Frontal cortex (tissue), 3 donors: ENCODE measurements at regions not wholly inside any gene's neighbourhood (a gene's known extent, or its start where the extent isn't known, plus 50 kb on each side); places are given as distances from the start of the nearest gene placed in this dataset.

ENCODE experiments used
- DNase-seq, 2 donors: peaks; one replicate each; pipeline ENCODE4 v3.0.0; 2012; ENCODE audit warnings: low spot score in 2 of 2
- FAIRE-seq: peaks from 2 replicates; lab custom pipeline; 2012; peaks lifted over from hg19 to GRCh38; lab: Jason Lieb, UNC
- donor health status: control.
- donor health status: control.
- donor health status: control.

- no peak for FAIRE-seq
Measured at GRCh38 chr1:229947968-229948367, 119.1 kb upstream of the GALNT2 start.

GRCh38 chr1:229948438-229948837, 118.6 kb upstream of the GALNT2 start:
- DNase-seq, result no peak
- no peak for FAIRE-seq

More at GRCh38 chr1:229947968-229948367, 119.1 kb upstream of the GALNT2 start:
- DNase-seq, result no peak

- DNase-seq (no peak), FAIRE-seq (no peak)
Measured at GRCh38 chr1:229949500-229949899, 117.5 kb upstream of the GALNT2 start.

- DNase-seq (no peak), FAIRE-seq (no peak)
Measured at GRCh38 chr1:229950020-229950419, 117.0 kb upstream of the GALNT2 start.

GRCh38 chr1:229950908-229951307, 116.1 kb upstream of the GALNT2 start:
- DNase-seq (no peak), FAIRE-seq (no peak)

- DNase-seq (no peak), FAIRE-seq (no peak)
Measured at GRCh38 chr1:229951856-229952534, 115.0 kb upstream of the GALNT2 start.

- FAIRE-seq (no peak), DNase-seq (no peak)
Measured at GRCh38 chr1:229952670-229953520, 114.1 kb upstream of the GALNT2 start.

GRCh38 chr1:229953736-229954326, 113.2 kb upstream of the GALNT2 start:
- FAIRE-seq, result no peak
- DNase-seq, result no peak

GRCh38 chr1:229964281-229964680, 102.8 kb upstream of the GALNT2 start:
- DNase-seq (no peak), FAIRE-seq (no peak)

GRCh38 chr1:229970714-229971113, 96.3 kb upstream of the GALNT2 start:
- no peak for DNase-seq
- FAIRE-seq, result no peak

GRCh38 chr1:229971141-229971540, 95.9 kb upstream of the GALNT2 start:
- FAIRE-seq (no peak), DNase-seq (no peak)

- DNase-seq, result no peak
- FAIRE-seq, result no peak
Measured at GRCh38 chr1:229972600-229973296, 94.3 kb upstream of the GALNT2 start.

GRCh38 chr1:229973297-229973612, 93.8 kb upstream of the GALNT2 start:
- no peak for FAIRE-seq

GRCh38 chr1:229975047-229975446, 92.0 kb upstream of the GALNT2 start:
- FAIRE-seq, result no peak
- no peak for DNase-seq

More at GRCh38 chr1:229973297-229973612, 93.8 kb upstream of the GALNT2 start:
- DNase-seq, result no peak

GRCh38 chr1:229980009-229980408, 87.0 kb upstream of the GALNT2 start:
- FAIRE-seq (no peak), DNase-seq (no peak)

- FAIRE-seq (no peak), DNase-seq (no peak)
Measured at GRCh38 chr1:229981736-229982135, 85.3 kb upstream of the GALNT2 start.

- FAIRE-seq, result no peak
- DNase-seq, result no peak
Measured at GRCh38 chr1:229984310-229984991, 82.6 kb upstream of the GALNT2 start.

- FAIRE-seq (no peak), DNase-seq (no peak)
Measured at GRCh38 chr1:229984992-229985612, 81.9 kb upstream of the GALNT2 start.

- FAIRE-seq, result no peak
- DNase-seq, result no peak
Measured at GRCh38 chr1:229985613-229986010, 81.4 kb upstream of the GALNT2 start.
